Liver (tissue), 3 donors: ENCODE measurements at regions not wholly inside any gene's neighbourhood (a gene's known extent, or its start where the extent isn't known, plus 50 kb on each side); places are given as distances from the start of the nearest gene placed in this dataset.

Source experiments
- CTCF ChIP-seq: fragments of 150-350 bp; IDR thresholded peaks from 2 replicates; pipeline ENCODE4 v1.5.1; 2017; ENCODE audit warnings: improper control_type of control experiment, low read depth, low read length; ENCODE audit not compliant: missing input control
- MAX ChIP-seq: IDR thresholded peaks from 2 replicates; pipeline ENCODE4 v1.6.1; 2016; ENCODE audit warnings: antibody characterized with exemption
- RAD21 ChIP-seq, 2 donors: IDR thresholded peaks; 2 replicates each; pipeline ENCODE4 v1.6.1; 2016; ENCODE audit warnings: antibody characterized with exemption in 2 of 2, mild to moderate bottlenecking in 2 of 2
- YY1 ChIP-seq: IDR thresholded peaks from 2 replicates; pipeline ENCODE4 v1.6.1; 2016; ENCODE audit warnings: antibody characterized with exemption, mild to moderate bottlenecking
- donor health status: healthy.
- donor health status: healthy.

- TF ChIP-seq CTCF (no peak), RAD21 (IDR thresholded peaks at IDR 0.05) (no peak), MAX (no peak), YY1 (no peak)
Measured at GRCh38 chr3:40598962-40599361, 74.2 kb downstream of the ZNF621 start.
